GM13976 (cell line): ENCODE measurements at regions not wholly inside any gene's neighbourhood (a gene's known extent, or its start where the extent isn't known, plus 50 kb on each side); places are given as distances from the start of the nearest gene placed in this dataset.

ENCODE experiments used
- DNase-seq: peaks from one replicate; pipeline ENCODE4 v3.0.0; 2012; ENCODE audit warnings: low spot score
- CTCF ChIP-seq: IDR thresholded peaks from 2 replicates; pipeline ENCODE4 v1.5.1; 2012; ENCODE audit warnings: borderline replicate concordance, mild to moderate bottlenecking; ENCODE audit not compliant: insufficient read depth; ENCODE audit errors: extremely low read depth, missing control alignments, control extremely low read depth
- in situ Hi-C: fragments of 300-500 bp; cut with MboI; formaldehyde crosslinking; loops from one replicate; pipeline ENCODE4 v1.12.0; 2022; ENCODE audit warnings: low sequenced_read_pairs, mixed read lengths, inconsistent platforms; ENCODE audit not compliant: unreplicated experiment

DNA sequence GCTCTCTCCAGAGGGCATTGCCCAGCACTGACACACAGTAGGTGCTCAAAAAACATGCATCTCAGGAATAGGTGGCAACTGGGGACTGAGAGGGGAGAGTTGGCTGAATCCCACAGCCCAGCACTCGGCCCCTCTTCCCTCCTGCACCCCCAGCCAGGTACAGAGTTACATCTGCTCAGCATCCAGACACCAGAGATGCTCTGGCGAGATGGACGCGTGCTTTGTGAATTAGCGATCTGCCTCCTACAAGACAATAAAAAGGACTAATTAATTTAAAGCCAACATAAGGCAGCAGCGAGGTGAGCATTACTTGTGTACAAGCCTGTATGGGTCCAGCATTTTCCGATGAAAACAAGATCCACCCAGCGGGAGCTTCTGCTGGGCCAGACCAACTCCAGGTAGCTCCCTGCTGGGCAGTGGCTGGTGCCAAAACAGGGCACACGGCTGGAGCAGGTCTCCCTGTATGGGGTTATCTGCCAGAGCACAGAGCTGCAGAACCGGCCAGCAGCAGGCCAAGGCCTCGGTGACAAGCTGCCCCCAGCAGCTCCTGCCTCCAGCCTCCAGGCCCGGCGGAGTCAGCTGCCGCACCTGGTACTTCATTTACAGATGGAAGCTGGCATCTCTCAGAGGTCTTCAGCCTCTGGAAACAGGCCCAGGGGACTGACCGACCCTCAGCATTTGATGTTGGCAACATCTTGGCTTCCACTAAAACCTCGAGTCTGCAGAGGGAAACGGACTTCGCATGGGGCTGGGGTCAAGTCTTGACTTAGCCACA lies 219.7 kb upstream of the SDK2 start:
- in situ Hi-C loops = no loop called here
- TF ChIP-seq CTCF = no peak
- DNase-seq = no peak

GRCh38 chr17:73865831-73866230 lies 221.6 kb upstream of the SDK2 start:
- DNase-seq = no peak
- in situ Hi-C loops = no loop called here
- TF ChIP-seq CTCF = no peak

- in situ Hi-C loops = no loop called here
- DNase-seq = no peak
- no peak for TF ChIP-seq CTCF
Measured at GRCh38 chr17:73867056-73867455, 222.8 kb upstream of the SDK2 start.

DNA sequence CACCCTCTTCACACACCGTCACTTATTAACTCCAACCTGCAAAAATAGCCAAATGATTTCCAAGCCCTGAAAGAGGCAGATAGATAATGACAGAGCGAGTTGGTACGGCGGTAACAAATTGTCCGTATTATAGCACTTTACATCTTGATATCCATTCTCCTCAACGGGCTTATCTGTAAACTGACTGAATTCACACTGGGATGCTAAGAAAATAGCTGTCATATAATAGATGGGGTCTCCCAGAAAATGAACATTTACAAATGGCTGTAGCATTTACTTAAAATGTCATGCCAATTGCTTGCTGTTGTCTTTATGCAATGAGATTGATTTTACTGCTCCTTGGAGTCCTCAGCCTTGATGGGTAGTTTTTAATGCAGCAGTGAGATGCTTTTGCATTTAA lies 225.8 kb upstream of the SDK2 start:
- in situ Hi-C loops = no loop called here
- no peak for TF ChIP-seq CTCF

GRCh38 chr17:73870473-73870872 lies 226.2 kb upstream of the SDK2 start:
- TF ChIP-seq CTCF = no peak
- in situ Hi-C loops = no loop called here
- no peak for DNase-seq

More for the DNA sequence above, 225.8 kb upstream of the SDK2 start:
- DNase-seq = no peak

- no peak for TF ChIP-seq CTCF
- in situ Hi-C loops = no loop called here
Measured at GRCh38 chr17:73872816-73873215, 228.6 kb upstream of the SDK2 start.

DNA sequence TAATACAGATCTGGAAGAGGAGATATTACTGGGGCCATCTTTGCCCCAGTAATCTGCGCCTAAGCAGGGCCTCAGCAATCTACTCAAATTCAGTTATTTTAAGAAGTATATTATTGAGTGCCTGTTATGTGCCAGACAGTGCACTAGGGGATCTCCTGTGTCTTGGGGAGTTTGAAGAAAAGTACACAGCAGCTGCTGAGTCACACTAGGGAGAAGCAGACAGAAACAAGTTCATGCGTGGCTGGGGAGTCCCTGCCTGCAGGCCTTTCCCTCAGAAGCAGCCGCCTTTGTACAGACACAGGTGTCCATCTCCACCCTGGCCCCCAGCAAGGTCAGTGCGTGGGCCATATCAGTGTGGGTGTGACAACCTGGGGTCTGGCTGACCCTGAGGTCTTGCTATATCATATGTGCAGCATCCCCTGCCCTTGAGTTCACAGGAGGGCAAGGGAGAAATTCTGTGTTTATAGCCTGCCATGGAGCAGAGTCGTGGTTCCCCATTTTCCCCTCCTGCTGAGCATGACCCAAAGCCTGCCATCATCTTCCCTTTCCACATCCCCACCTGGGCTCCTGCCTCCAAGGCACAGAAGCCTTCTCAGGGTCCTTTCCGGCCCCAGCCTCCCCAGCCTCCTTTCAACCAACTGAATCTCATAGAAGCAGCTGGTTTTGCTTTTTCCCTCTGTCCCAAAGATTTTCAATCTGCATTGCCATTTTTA lies 229.9 kb upstream of the SDK2 start:
- in situ Hi-C loops = no loop called here
- no peak for TF ChIP-seq CTCF
- peak; percentile 72 for DNase-seq

More at GRCh38 chr17:73872816-73873215, 228.6 kb upstream of the SDK2 start:
- DNase-seq = no peak
